Astrocyte of the cerebellum (primary cell): ENCODE measurements at regions not wholly inside any gene's neighbourhood (a gene's known extent, or its start where the extent isn't known, plus 50 kb on each side); places are given as distances from the start of the nearest gene placed in this dataset.

Experiments
- DNase-seq: peaks from one replicate; pipeline ENCODE4 v3.0.0-alpha.2; 2011; ENCODE audit warnings: low read depth
- H3K4me3 ChIP-seq: 2 replicates; pipeline ENCODE4 v1.5.1; 2011; ENCODE audit warnings: mild to moderate bottlenecking, low read depth, low read length, moderate library complexity
- in situ Hi-C: cut with HindIII; loops from 2 replicates; pipeline ENCODE4 v1.10.0; 2017; ENCODE audit warnings: low sequenced_read_pairs
- TF ChIP-seq, protein P1 (sequence below): IDR thresholded peaks from 2 replicates; pipeline ENCODE4 v1.5.1; 2012; ENCODE audit warnings: low read length, low read depth, moderate library complexity, mild to moderate bottlenecking; ENCODE audit errors: missing control alignments

DNA sequence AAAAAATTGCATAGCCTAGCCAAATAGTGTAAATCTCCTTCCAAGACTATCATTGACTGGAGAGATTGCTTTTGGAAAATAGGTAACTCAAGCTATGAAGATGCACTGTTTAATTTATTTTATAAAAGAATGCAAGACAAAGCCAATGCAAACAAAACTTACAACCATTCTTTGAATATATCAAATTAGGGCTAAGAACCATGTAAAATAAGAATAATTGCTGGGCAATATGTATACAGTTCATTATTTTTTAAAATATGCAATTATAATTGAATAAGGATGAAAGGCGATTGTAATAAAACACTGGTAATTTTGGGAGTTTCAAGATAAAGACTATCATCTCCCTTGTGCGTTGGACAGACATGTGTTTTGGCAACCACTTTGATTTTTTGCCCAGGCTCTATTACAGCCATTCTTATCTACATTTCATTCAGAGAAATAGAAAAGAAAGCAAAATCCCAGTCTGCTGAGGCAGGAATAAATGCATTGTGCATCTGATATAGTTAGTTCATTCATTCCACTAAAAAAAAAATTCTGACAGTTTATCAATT, 242.3 kb upstream of the ROBO1 start:
- DNase-seq, result no peak
- H3K4me3 ChIP-seq, result no peak overlapping the region
- TF ChIP-seq, protein P1, sequence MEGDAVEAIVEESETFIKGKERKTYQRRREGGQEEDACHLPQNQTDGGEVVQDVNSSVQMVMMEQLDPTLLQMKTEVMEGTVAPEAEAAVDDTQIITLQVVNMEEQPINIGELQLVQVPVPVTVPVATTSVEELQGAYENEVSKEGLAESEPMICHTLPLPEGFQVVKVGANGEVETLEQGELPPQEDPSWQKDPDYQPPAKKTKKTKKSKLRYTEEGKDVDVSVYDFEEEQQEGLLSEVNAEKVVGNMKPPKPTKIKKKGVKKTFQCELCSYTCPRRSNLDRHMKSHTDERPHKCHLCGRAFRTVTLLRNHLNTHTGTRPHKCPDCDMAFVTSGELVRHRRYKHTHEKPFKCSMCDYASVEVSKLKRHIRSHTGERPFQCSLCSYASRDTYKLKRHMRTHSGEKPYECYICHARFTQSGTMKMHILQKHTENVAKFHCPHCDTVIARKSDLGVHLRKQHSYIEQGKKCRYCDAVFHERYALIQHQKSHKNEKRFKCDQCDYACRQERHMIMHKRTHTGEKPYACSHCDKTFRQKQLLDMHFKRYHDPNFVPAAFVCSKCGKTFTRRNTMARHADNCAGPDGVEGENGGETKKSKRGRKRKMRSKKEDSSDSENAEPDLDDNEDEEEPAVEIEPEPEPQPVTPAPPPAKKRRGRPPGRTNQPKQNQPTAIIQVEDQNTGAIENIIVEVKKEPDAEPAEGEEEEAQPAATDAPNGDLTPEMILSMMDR, result no peak
- in situ Hi-C loops, result no loop called here

DNA sequence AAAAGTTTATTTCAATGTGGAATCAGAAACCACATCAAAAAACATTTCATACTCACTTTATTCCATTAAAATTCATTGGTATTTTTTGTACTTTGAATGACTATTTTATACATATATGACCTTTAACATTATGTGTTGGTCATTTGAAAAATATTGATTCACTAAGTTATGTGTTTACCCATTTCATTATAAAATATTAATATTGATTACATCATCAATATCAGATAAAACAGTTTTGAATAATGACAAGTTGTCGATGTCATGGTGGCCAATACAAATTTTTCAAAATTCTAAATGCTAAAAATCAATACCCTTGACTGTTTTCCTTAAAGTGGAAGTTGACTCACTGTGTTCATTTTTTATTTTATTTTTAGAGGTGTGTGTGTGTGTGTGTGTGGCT, 239.7 kb upstream of the ROBO1 start:
- no peak overlapping the region for H3K4me3 ChIP-seq
- TF ChIP-seq, protein P1, result no peak
- in situ Hi-C loops, result no loop called here
- DNase-seq, result no peak

DNA sequence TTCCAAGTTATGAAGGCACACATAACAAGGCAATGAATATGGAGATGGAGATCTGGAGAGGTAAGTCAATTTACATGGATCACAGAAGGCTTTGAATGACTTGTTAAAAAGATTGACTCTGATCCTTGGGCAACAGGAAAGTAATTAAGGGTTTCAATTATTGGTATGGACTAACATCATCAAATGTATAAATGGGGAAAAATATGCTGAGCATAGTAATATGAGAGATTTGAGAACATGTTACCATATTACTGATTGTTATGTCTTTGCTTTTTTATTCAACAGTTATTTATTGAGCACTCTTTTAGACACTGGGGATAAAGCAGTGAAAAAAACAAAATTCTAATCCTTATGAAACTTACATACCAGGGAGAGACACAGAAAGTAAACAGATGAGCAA, 238.5 kb upstream of the ROBO1 start:
- in situ Hi-C loops, result no loop called here
- H3K4me3 ChIP-seq, result no peak overlapping the region
- TF ChIP-seq, protein P1, result no peak
- DNase-seq, result no peak

DNA sequence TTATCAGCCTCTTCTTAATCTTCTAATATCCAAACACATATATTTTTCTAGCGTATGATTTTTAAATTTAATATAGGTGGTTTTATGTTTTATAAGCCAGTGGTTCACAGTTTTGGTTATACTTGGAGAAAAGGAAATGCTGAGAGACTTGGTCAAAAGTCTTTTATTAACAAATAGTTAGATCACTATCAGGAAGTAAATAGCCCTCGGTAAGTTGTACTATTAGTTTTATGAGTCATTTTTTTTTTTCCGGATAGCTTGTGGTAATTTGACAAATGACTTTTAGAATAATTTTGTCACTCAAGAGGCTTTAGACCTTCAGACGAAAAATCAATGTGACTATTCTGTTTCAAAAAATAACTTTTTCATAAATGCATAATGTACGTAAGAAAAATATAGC, 232.2 kb upstream of the ROBO1 start:
- no peak overlapping the region for H3K4me3 ChIP-seq
- no peak for DNase-seq
- in situ Hi-C loops, result no loop called here
- TF ChIP-seq, protein P1, result no peak

DNA sequence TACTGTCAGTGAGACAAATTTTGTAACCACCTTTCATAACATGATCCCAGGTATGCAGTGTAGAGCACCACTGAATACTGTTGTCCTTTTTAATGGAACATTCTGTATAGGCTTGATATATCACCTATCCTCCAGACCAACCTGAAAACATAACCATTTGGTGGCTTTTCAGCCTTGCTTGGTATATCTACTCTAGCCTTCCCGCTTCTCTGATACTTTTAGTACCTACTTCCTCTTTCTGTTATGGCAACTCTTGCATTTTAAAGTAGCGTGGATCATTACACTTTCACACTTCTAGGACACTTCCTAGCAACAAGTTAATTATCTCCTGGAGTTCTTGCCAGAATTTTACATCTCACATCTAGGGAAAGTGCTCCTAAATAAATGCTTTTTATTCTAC, 226.6 kb upstream of the ROBO1 start:
- in situ Hi-C loops, result no loop called here
- no peak for DNase-seq
- H3K4me3 ChIP-seq, result no peak overlapping the region
- TF ChIP-seq, protein P1, result no peak

DNA sequence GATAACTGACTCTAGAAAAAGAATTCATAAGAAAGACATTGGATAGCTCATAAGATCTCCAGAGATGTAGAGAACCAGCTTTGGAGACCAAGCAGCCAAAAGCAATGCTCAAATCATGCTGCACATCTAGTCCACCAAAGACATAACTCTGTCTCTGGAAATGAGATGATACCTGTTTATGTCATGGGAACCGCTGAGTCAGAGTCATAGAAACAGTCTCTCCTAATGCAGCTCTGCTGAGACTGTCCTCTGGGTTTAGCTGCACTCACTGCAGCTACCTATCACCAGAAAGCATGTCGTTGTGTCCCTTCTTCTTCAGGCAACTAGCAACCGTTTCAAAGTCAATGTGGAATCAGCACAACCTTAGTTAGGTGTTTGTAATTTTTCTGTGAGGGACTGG, 218.5 kb upstream of the ROBO1 start:
- H3K4me3 ChIP-seq, result no peak overlapping the region
- no peak for DNase-seq
- in situ Hi-C loops, result no loop called here
- TF ChIP-seq, protein P1, result no peak

DNA sequence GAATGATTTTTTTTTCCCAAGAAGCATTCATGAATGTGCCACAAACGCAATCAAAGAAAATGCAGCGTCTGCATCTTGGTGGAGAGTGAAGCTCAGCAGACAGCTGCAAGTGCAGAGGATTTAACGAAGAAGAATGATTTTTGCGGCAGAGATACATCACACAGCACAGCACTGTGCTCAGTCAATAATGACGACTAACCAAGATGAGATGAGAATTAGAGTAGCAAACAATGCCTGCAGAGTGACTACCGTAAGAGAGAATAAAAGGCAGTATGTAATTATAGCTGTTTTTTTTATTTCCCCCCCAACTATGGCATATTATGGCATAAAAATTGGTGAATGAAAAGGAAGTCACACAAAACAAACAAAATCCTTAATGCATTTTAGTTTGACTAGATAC, 218.0 kb upstream of the ROBO1 start:
- TF ChIP-seq, protein P1, result no peak
- DNase-seq, result no peak
- in situ Hi-C loops, result no loop called here
- no peak overlapping the region for H3K4me3 ChIP-seq
